HG02885 (cell line): ENCODE measurements at regions not wholly inside any gene's neighbourhood (a gene's known extent, or its start where the extent isn't known, plus 50 kb on each side); places are given as distances from the start of the nearest gene placed in this dataset.

Source experiments
- ATAC-seq: cut with Tn5 transposase; IDR thresholded peaks from one replicate; pipeline ENCODE4 v1.9.1; 2021; ENCODE audit warnings: mild to moderate bottlenecking; ENCODE audit not compliant: unreplicated experiment, poor library complexity

GRCh38 chr1:67991546-67991945, 58.9 kb downstream of the DIRAS3 start:
- ATAC-seq, result no peak

GRCh38 chr1:67988066-67988465, 62.4 kb downstream of the DIRAS3 start:
- no peak for ATAC-seq

- no peak for ATAC-seq
These were observed 63.2 kb downstream of the DIRAS3 start for GRCh38 chr1:67987046-67987799.

GRCh38 chr1:67983867-67984266, 66.6 kb downstream of the DIRAS3 start:
- ATAC-seq, result no peak

- no peak for ATAC-seq
These were observed 70.4 kb downstream of the DIRAS3 start for GRCh38 chr1:67980028-67980427.

GRCh38 chr1:67979532-67979931, 70.9 kb downstream of the DIRAS3 start:
- no peak for ATAC-seq

GRCh38 chr1:67978890-67979516, 71.4 kb downstream of the DIRAS3 start:
- no peak for ATAC-seq

GRCh38 chr1:67977756-67978155, 72.7 kb downstream of the DIRAS3 start:
- ATAC-seq, result no peak

- ATAC-seq, result no peak
These were observed 77.4 kb downstream of the DIRAS3 start for GRCh38 chr1:67973051-67973450.

- no peak for ATAC-seq
These were observed 80.3 kb downstream of the DIRAS3 start for GRCh38 chr1:67970088-67970487.

GRCh38 chr1:67969446-67969845, 81.0 kb downstream of the DIRAS3 start:
- ATAC-seq, result no peak

- ATAC-seq, result no peak
These were observed 83.8 kb downstream of the DIRAS3 start for GRCh38 chr1:67966666-67967009.

GRCh38 chr1:67965995-67966665, 84.3 kb downstream of the DIRAS3 start:
- no peak for ATAC-seq

- no peak for ATAC-seq
These were observed 87.2 kb downstream of the DIRAS3 start for GRCh38 chr1:67963263-67963662.

- no peak for ATAC-seq
These were observed 89.7 kb downstream of the DIRAS3 start for GRCh38 chr1:67960766-67961165.

- no peak for ATAC-seq
These were observed 92.0 kb downstream of the DIRAS3 start for GRCh38 chr1:67958472-67958871.

- ATAC-seq, result no peak
These were observed 93.4 kb downstream of the DIRAS3 start for GRCh38 chr1:67957066-67957465.

- ATAC-seq, result no peak
These were observed 94.3 kb downstream of the DIRAS3 start for GRCh38 chr1:67956116-67956515.

GRCh38 chr1:67955591-67955990, 94.8 kb downstream of the DIRAS3 start:
- no peak for ATAC-seq

- no peak for ATAC-seq
These were observed 97.1 kb downstream of the DIRAS3 start for GRCh38 chr1:67953301-67953700.

GRCh38 chr1:67952071-67952470, 98.4 kb downstream of the DIRAS3 start:
- ATAC-seq, result no peak

- no peak for ATAC-seq
These were observed 99.4 kb downstream of the DIRAS3 start for GRCh38 chr1:67951014-67951413.
